ENCODE measurements at regions not wholly inside any gene's neighbourhood (a gene's known extent, or its start where the extent isn't known, plus 50 kb on each side); places are given as distances from the start of the nearest gene placed in this dataset.

DNA sequence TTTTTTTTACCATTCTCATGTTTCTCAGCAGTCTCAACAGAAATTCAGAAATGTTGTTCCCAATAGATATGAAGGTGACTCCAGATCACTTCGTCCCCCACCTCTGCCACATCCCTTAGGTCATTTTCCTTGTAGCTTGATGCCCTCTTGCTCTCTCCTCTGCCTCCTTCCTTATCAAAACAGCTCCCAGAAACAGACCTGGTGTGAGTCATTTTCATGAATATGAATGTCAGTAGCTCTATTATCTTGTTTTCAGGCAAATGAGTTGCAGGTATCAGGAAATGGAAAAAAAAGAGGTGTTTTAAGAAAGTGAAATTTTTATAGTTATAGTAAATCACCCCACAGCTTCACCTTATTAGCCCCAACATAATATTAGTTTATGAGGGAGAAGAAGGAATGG, 539.3 kb downstream of the SUCLA2 start:
- no peak overlapping the region for H3K27ac ChIP-seq
- TF ChIP-seq, protein P1, sequence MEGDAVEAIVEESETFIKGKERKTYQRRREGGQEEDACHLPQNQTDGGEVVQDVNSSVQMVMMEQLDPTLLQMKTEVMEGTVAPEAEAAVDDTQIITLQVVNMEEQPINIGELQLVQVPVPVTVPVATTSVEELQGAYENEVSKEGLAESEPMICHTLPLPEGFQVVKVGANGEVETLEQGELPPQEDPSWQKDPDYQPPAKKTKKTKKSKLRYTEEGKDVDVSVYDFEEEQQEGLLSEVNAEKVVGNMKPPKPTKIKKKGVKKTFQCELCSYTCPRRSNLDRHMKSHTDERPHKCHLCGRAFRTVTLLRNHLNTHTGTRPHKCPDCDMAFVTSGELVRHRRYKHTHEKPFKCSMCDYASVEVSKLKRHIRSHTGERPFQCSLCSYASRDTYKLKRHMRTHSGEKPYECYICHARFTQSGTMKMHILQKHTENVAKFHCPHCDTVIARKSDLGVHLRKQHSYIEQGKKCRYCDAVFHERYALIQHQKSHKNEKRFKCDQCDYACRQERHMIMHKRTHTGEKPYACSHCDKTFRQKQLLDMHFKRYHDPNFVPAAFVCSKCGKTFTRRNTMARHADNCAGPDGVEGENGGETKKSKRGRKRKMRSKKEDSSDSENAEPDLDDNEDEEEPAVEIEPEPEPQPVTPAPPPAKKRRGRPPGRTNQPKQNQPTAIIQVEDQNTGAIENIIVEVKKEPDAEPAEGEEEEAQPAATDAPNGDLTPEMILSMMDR (IDR thresholded peaks at IDR 0.05), result no peak
- no peak for TF ChIP-seq ZFX (IDR thresholded peaks at IDR 0.05; ENCODE audit: borderline replicate concordance)

DNA sequence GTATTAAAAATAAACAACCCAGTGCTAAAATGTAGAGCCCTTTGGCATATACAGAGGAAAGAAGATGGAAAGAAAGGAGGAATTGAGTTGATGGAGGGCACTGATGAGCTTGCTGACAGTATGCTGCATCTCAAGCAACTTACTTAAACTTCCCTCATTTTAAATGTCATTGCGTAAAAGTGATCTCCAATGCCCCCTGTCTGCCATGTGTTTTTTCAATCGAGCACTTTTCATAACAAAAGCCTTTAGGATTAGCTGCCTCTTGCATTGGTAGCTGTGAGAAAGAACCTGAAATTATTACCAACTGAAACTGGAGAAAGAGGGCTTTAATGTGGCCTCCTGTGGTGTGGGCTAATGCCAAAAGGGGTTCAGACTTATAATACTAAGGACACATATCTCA, 541.6 kb downstream of the SUCLA2 start:
- TF ChIP-seq, protein P1 (IDR thresholded peaks at IDR 0.05), result peak; percentile 21; the same call in 1 of the 2 replicates
- no peak for TF ChIP-seq ZFX (IDR thresholded peaks at IDR 0.05; ENCODE audit: borderline replicate concordance)
- no peak overlapping the region for H3K27ac ChIP-seq

DNA sequence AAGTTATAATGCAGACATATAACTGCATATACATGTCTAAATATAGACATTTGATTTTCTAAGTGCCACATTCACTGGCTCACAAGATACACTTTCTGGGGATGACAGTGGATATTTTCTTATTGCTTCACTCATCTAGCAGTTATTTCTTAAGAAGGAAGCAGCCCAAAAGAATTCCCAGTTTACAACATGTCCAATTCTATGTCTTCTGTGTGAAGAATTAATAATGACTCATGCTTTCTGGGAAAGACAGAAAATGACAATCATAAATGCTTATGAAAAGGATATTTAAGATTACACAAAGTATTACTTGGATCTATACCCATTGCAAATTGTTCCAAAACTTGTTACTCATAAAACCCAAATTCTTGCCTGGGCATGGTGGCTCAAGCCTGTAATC, 543.4 kb downstream of the SUCLA2 start:
- TF ChIP-seq ZFX (IDR thresholded peaks at IDR 0.05; ENCODE audit: borderline replicate concordance), result no peak
- TF ChIP-seq, protein P1 (IDR thresholded peaks at IDR 0.05), result no peak
- no peak overlapping the region for H3K27ac ChIP-seq

DNA sequence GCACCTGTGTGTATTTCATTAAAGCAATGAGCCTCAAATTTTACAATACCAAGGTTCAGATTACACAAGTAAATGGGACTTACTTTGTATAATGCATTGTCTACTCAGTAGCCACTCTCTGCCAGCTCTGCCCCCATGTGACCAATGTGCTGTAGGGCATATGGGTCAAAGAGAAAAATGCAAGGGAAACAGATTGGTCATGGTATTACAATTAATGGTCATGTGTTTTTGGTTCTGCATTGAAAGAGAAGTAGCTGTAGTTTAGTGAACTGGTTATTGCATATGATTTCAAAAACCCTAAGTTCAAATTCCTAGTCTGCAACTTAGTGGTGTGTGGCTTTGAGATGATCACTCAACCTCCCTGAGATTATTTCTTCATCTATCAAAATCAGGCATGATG, 545.4 kb downstream of the SUCLA2 start:
- no peak overlapping the region for H3K27ac ChIP-seq
- TF ChIP-seq ZFX (IDR thresholded peaks at IDR 0.05; ENCODE audit: borderline replicate concordance), result no peak
- TF ChIP-seq, protein P1 (IDR thresholded peaks at IDR 0.05), result no peak

DNA sequence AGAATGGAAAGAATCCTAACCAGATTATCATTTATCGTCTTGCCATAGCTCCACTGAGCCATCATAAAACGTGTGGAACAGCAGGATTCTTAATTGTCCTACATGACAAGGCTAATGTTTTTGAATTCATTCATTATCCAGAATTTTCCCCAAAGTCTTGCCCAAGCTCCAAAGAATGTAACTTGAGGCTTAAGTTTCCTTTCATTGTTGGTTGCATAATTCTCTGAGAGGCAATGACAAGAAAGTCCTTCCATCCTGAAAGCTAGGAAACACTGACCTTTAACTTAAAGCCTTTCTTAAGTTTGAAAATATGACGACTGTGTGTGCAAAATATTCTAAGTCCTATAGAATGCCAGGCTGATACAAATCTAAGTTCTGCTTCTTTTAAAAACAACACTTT, 546.1 kb downstream of the SUCLA2 start:
- no peak overlapping the region for H3K27ac ChIP-seq
- no peak for TF ChIP-seq ZFX (IDR thresholded peaks at IDR 0.05; ENCODE audit: borderline replicate concordance)
- TF ChIP-seq, protein P1 (IDR thresholded peaks at IDR 0.05), result no peak

DNA sequence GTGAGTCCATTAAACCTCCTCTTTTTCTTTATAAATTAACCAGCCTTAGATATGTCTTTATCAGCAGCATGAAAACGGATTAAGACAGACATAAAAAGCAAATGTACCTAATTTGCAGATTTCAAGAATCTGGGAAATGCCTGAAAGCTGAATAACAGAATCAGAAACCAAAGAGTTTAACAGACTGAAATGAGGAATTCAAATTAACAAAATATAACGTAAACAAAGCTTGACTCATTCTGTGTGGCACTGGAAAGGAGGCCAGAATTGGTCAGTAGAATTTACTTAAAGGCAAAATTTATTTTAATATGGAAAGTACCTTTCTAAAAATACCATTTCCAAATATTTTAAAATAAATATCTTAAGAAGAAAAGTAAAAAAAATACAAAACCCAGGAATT, 540.6 kb upstream of the HTR2A start:
- TF ChIP-seq, protein P1 (IDR thresholded peaks at IDR 0.05), result no peak
- TF ChIP-seq ZFX (IDR thresholded peaks at IDR 0.05; ENCODE audit: borderline replicate concordance), result no peak
- no peak overlapping the region for H3K27ac ChIP-seq

DNA sequence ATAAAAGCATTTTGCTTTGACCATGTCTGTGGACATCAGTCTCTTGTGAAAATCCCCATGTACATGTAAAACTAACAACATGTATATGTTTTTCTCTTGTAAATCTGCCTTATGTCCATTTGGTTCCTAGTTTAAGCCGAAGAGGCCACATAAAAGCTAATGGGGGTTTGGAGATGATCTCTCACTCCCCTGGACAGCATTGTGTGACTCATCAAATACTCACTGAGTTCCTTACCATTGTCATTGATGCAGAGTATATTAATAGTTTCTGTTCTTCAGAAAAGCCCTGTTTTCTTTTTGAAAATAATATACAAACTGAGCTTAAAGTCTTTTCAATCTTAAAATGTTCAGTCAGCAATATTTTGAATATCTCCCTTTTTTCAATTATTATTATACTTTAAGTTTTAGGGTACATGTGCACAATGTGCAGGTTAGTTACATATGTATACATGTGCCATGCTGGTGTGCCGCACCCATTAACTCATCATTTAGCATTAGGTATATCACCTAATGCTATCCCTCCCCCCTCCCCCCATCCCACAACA, 536.7 kb upstream of the HTR2A start:
- no peak overlapping the region for H3K27ac ChIP-seq
- TF ChIP-seq, protein P1 (IDR thresholded peaks at IDR 0.05), result no peak
- no peak for TF ChIP-seq ZFX (IDR thresholded peaks at IDR 0.05; ENCODE audit: borderline replicate concordance)

Data from 22Rv1 (cell line).